GM10266 (cell line): ENCODE measurements at regions not wholly inside any gene's neighbourhood (a gene's known extent, or its start where the extent isn't known, plus 50 kb on each side); places are given as distances from the start of the nearest gene placed in this dataset.
A peak's percentile ranks its signal among the peaks of the same experiment; 100 is the strongest.

Experiments
- DNase-seq: peaks from one replicate; pipeline ENCODE4 v3.0.0; 2012; ENCODE audit errors: extremely low spot score
- CTCF ChIP-seq: IDR thresholded peaks from 2 replicates; pipeline ENCODE4 v1.5.1; 2012; ENCODE audit warnings: mild to moderate bottlenecking, low read depth; ENCODE audit not compliant: control insufficient read depth, insufficient read depth; ENCODE audit errors: missing control alignments

GRCh38 chr11:116077092-116077491 is 572.9 kb upstream of the CADM1 start:
- no peak for TF ChIP-seq CTCF
- no peak for DNase-seq

- TF ChIP-seq CTCF, result no peak
Measured at GRCh38 chr11:116073854-116074837, 569.9 kb upstream of the CADM1 start.

DNA sequence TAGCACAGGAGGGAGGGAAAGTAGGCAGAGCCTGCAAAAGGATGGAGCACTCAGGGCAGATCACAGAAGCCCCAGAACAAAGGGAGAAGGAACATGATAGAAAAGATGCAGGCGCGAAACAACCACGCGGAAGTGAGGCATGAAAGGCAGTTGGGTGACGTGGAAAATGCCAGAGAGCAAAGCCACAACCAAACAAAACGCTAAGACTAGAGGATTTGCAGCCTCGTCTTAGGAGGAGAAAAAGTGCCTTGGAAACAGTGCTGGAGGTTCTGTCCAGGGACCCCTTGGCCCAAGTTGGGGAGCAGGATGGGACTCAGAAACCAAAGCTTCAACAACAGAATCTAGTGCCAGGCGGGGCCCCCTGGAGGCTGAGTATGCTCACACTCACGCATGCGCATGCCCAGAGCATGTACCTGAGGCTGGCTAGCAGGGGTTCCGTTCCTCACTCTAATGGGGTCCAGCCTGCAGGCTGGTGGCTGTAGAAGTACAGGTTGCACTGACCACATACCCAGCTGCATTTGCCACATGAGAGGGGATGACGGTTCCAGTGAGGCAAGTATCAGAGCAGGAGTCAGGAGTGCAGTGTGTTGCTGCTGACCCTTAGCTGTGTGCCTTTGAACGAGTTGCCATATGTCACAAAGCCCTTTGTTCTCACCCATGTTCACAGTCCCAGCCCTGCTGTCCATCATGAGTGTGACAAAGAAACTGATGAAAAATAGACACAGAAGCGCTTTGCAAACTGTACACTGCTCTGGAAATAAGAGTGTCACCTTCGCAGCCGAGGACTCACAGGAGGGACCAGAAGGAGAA is 568.6 kb upstream of the CADM1 start:
- TF ChIP-seq CTCF, result peak; percentile 30
- peak; percentile 23 for DNase-seq

More at GRCh38 chr11:116073854-116074837, 569.9 kb upstream of the CADM1 start:
- DNase-seq, result peak; percentile 51

DNA sequence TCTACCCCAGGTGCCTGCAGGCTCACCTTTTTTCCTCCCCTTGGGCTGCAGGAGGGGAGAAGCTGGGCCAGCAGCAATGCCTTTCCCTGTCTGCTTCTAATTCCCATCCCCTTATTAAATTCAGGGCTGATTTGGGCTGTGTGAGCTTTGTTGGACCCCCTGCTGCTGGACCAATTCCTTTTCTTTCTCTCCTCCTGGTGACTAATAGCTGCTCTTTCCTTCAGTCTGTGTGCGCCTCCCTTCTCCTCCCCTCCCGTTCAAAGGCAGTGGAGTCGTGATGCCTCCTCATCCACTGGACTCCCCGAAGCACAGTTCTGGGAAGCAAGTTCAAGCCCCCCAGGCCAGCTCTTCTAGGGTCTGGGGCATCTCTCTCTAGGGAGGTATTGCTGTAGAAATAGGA is 567.9 kb upstream of the CADM1 start:
- no peak for DNase-seq

DNA sequence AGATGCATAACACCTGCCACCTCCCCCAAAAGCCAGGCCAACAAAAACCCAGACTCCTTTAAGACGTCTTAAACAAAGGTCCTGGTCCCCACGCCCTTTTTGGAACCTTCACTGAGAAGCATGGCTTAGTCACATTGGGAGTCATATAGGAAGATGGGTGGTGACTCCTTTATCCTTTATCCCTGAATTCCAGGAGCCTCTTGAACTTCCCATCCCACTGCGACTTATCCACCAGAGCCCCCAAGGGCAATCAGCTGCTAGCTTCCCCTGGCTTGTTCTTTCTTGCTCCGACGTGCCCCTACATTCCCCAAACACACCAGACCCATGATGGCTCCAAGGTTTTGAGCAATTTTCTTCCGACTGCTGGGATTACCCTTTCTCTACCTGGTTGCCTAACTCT is 567.0 kb upstream of the CADM1 start:
- no peak for TF ChIP-seq CTCF

More for the DNA sequence above, 567.9 kb upstream of the CADM1 start:
- TF ChIP-seq CTCF, result no peak

DNA sequence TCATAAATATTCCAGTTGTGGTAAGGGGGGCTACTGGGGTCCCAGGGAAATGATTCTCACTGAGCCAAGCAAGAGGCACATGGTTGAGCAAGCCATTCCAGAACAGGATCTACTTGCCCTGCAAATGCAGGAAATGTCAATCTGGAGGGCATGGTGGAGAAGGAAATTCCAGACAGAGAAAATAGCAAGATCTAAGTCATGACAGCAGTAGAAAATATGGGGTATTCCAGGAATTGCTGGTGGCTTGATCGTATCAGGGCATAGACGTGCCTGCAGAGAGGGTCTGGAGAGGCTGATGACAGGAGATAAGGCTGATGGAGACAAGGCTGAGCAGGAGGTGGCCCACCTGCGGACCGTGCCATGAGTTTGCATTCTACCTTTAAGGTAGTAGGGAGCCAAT is 566.3 kb upstream of the CADM1 start:
- no peak for DNase-seq
- TF ChIP-seq CTCF, result no peak

More for the DNA sequence above, 567.0 kb upstream of the CADM1 start:
- no peak for DNase-seq

DNA sequence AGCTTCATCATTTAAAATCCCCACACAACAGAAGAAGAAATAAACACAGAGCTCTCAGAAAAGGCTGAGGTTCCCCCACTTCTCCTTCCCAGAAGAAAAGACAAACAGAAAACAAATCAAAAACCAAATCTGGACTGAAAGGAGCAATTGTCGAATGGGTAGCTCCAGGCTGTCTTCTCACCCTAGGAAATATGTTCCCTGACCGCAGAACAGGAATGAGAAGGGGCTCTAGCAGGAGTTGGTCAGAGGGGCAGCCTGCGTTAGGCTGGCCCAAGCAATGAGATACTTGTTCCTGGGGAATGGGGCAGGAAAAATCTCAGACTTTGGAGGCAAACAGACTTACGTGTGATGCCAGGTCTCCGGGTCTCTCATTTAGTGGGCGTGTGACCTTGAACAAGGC is 562.6 kb upstream of the CADM1 start:
- no peak for DNase-seq
- no peak for TF ChIP-seq CTCF
